ENCODE measurements at regions not wholly inside any gene's neighbourhood (a gene's known extent, or its start where the extent isn't known, plus 50 kb on each side); places are given as distances from the start of the nearest gene placed in this dataset.
A peak's percentile ranks its signal among the peaks of the same experiment; 100 is the strongest.
"Not testable (repeated sequence)": the region's sequence is repeated elsewhere in the genome, so short reads cannot be mapped to it uniquely, and the experiment has no call there.

- not testable (repeated sequence) for DNase-seq
Observed at GRCh38 chr2:41335573-41335972, 712.2 kb upstream of the PKDCC start.

- no peak for DNase-seq
Observed at GRCh38 chr2:41337956-41338355, 709.9 kb upstream of the PKDCC start.

GRCh38 chr2:41344529-41344928 is 703.3 kb upstream of the PKDCC start:
- no peak for DNase-seq

- DNase-seq, result no peak
Observed at GRCh38 chr2:41353060-41353459, 694.8 kb upstream of the PKDCC start.

GRCh38 chr2:41355794-41356193 is 692.0 kb upstream of the PKDCC start:
- DNase-seq, result no peak

- DNase-seq, result no peak
Observed at GRCh38 chr2:41364842-41365241, 683.0 kb upstream of the PKDCC start.

- no peak for DNase-seq
Observed at GRCh38 chr2:41375901-41376300, 671.9 kb upstream of the PKDCC start.

- no peak for DNase-seq
Observed at GRCh38 chr2:41377837-41378236, 670.0 kb upstream of the PKDCC start.

GRCh38 chr2:41378420-41378819 is 669.4 kb upstream of the PKDCC start:
- DNase-seq, result no peak

- no peak for DNase-seq
Observed at GRCh38 chr2:41379496-41380221, 668.2 kb upstream of the PKDCC start.

GRCh38 chr2:41381701-41382100 is 666.1 kb upstream of the PKDCC start:
- no peak for DNase-seq

GRCh38 chr2:41387519-41387918 is 660.3 kb upstream of the PKDCC start:
- DNase-seq, result no peak

- DNase-seq, result no peak
Observed at GRCh38 chr2:41393621-41394020, 654.2 kb upstream of the PKDCC start.

GRCh38 chr2:41394541-41394940 is 653.3 kb upstream of the PKDCC start:
- no peak for DNase-seq

GRCh38 chr2:41395692-41396091 is 652.1 kb upstream of the PKDCC start:
- no peak for DNase-seq

- no peak for DNase-seq
Observed at GRCh38 chr2:41399437-41400087, 648.3 kb upstream of the PKDCC start.

- DNase-seq, result peak; percentile 66
Observed at GRCh38 chr2:41400088-41400665, 647.6 kb upstream of the PKDCC start.

- no peak for DNase-seq
Observed at GRCh38 chr2:41405441-41405840, 642.4 kb upstream of the PKDCC start.

- DNase-seq, result no peak
Observed at GRCh38 chr2:41409328-41409727, 638.5 kb upstream of the PKDCC start.

GRCh38 chr2:41410011-41410410 is 637.8 kb upstream of the PKDCC start:
- DNase-seq, result no peak

GRCh38 chr2:41413813-41414485 is 633.9 kb upstream of the PKDCC start:
- DNase-seq, result no peak

GRCh38 chr2:41414486-41415230 is 633.2 kb upstream of the PKDCC start:
- DNase-seq, result peak; percentile 62

- no peak for DNase-seq
Observed at GRCh38 chr2:41417511-41417910, 630.3 kb upstream of the PKDCC start.

Data from NCI-H1694 (cell line).